DND-41 (cell line): ENCODE measurements at regions not wholly inside any gene's neighbourhood (a gene's known extent, or its start where the extent isn't known, plus 50 kb on each side); places are given as distances from the start of the nearest gene placed in this dataset.

Experiments used
- EZH2 ChIP-seq: IDR thresholded peaks from 3 replicates; pipeline ENCODE4 v1.6.1; 2012; ENCODE audit warnings: borderline replicate concordance, low read depth, mild to moderate bottlenecking, moderate library complexity, low read length, inconsistent platforms; ENCODE audit not compliant: severe bottlenecking
- TF ChIP-seq, protein P1 (sequence below): IDR thresholded peaks from 2 replicates; pipeline ENCODE4 v1.5.1; 2012; ENCODE audit warnings: borderline replicate concordance, low read length, moderate library complexity, mild to moderate bottlenecking; ENCODE audit not compliant: poor library complexity, severe bottlenecking; ENCODE audit errors: extremely low read depth

DNA sequence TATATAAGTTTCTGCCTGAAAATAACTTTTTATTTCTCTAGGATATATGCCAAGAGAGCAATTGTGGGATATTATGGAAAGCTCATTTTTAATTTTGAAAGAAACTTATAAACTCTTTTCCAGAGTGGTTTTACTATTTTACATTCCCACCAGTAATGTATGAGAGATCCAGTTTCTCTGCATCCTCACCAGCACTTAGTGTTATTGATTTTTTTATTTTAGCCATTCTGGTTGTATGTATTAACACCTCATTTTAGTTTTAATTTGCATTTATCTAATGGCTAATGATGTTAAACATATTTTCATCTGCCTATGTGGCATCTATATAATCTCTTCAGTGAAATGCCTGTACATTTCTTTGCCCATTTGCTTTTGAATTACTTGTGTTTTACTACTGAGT is 597.7 kb upstream of the RAB6C start:
- TF ChIP-seq, protein P1, sequence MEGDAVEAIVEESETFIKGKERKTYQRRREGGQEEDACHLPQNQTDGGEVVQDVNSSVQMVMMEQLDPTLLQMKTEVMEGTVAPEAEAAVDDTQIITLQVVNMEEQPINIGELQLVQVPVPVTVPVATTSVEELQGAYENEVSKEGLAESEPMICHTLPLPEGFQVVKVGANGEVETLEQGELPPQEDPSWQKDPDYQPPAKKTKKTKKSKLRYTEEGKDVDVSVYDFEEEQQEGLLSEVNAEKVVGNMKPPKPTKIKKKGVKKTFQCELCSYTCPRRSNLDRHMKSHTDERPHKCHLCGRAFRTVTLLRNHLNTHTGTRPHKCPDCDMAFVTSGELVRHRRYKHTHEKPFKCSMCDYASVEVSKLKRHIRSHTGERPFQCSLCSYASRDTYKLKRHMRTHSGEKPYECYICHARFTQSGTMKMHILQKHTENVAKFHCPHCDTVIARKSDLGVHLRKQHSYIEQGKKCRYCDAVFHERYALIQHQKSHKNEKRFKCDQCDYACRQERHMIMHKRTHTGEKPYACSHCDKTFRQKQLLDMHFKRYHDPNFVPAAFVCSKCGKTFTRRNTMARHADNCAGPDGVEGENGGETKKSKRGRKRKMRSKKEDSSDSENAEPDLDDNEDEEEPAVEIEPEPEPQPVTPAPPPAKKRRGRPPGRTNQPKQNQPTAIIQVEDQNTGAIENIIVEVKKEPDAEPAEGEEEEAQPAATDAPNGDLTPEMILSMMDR = no peak
- TF ChIP-seq EZH2 = no peak
